K562 (cell line): ENCODE measurements at regions not wholly inside any gene's neighbourhood (a gene's known extent, or its start where the extent isn't known, plus 50 kb on each side); places are given as distances from the start of the nearest gene placed in this dataset.

Experiments used
- ATAC-seq: fragments of 200-7000 bp; cut with Tn5 transposase; 3 replicates; pipeline ENCODE4 v1.9.1; 2020; ENCODE audit warnings: moderate library complexity
- BruUV-seq: library from RNA; stranded (reverse); fragments of 400-500 nt; replicated peaks from 2 replicates; lab custom pipeline; 2021; lab: Mats Ljungman, UMichigan
- CTCF ChIA-PET: fragments of 300-600 bp; formaldehyde crosslinking; extraction: SDS; loops from one replicate; lab custom pipeline; 2021; ENCODE audit warnings: low intra/inter-chr PET ratio; lab: Yijun Ruan, JAX
- POLR2A ChIA-PET: fragments of 300-600, 350-650 bp; sonication (Branson Sonifier 250); formaldehyde crosslinking; extraction: SDS; loops from one replicate; lab custom pipeline; 2021; ENCODE audit warnings: antibody characterized with exemption, inconsistent platforms; lab: Yijun Ruan, JAX
- DNase-seq, 4 experiments: peaks; one replicate each; pipeline versions ENCODE4 v3.0.0 to v3.0.0-alpha.2; 2011 to 2018; ENCODE audit warnings: low spot score in 3 of 4, mixed read lengths in 3 of 4; ENCODE audit errors: extremely low read depth in 1 of 4
- FAIRE-seq: peaks from 2 replicates; lab custom pipeline; 2011; peaks lifted over from hg19 to GRCh38; lab: Jason Lieb, UNC
- H2AFZ ChIP-seq: 2 replicates; pipeline ENCODE4 v1.6.0; 2011; ENCODE audit warnings: low read depth, low read length, control low read depth, inconsistent platforms
- H3K27ac ChIP-seq: fragments of 200-600 bp; 3 replicates; pipeline ENCODE4 v1.8.0; 2011; ENCODE audit warnings: low read depth, mild to moderate bottlenecking, control low read depth, inconsistent platforms, low read length, moderate library complexity, mixed read lengths; ENCODE audit errors: extremely low read depth
- H3K27me3 ChIP-seq, 2 experiments: fragments of 300-600 bp in 1 of 2; 2 replicates in 1 of 2; 3 replicates in 1 of 2; pipeline versions ENCODE4 v1.6.0 to v1.8.0; 2011; ENCODE audit warnings: inconsistent platforms in 2 of 2, low read length in 2 of 2, mild to moderate bottlenecking in 1 of 2, mixed read lengths in 1 of 2, moderate library complexity in 1 of 2; ENCODE audit not compliant: control insufficient read depth in 2 of 2, insufficient read depth in 2 of 2
- H3K36me3 ChIP-seq: fragments of 300-600 bp; 3 replicates; pipeline ENCODE4 v1.8.0; 2011; ENCODE audit warnings: mild to moderate bottlenecking, low read length, inconsistent platforms; ENCODE audit not compliant: control insufficient read depth, insufficient read depth
- H3K4me1 ChIP-seq, 2 experiments: fragments of 200-600 bp in 1 of 2; replicated peaks in 1 of 2; 2 replicates in 1 of 2; 3 replicates in 1 of 2; pipeline versions ENCODE4 v1.5.1 to v1.8.0; 2011; ENCODE audit warnings: inconsistent platforms in 2 of 2, low read length in 2 of 2, mild to moderate bottlenecking in 1 of 2, mixed read lengths in 1 of 2, moderate library complexity in 1 of 2; ENCODE audit not compliant: control insufficient read depth in 2 of 2, insufficient read depth in 2 of 2
- H3K4me2 ChIP-seq: 2 replicates; pipeline ENCODE4 v1.6.1; 2011; ENCODE audit warnings: low read length, control low read depth, inconsistent platforms, mixed read lengths; ENCODE audit not compliant: insufficient read depth
- H3K4me3 ChIP-seq: fragments of 200-600 bp; sonication (generic), shearing (Covaris generic); 2 replicates; pipeline ENCODE4 v1.5.1; 2016; ENCODE audit warnings: control low read depth, inconsistent platforms
- H3K79me2 ChIP-seq: fragments of 200-600 bp; 3 replicates; pipeline ENCODE4 v1.8.0; 2011; ENCODE audit warnings: low read length, inconsistent platforms; ENCODE audit not compliant: control insufficient read depth, insufficient read depth
- H3K9ac ChIP-seq, 2 experiments: 2 replicates each; pipeline versions ENCODE4 v1.6.0 to v1.6.1; 2011; ENCODE audit warnings: low read depth in 2 of 2, low read length in 2 of 2, control low read depth in 1 of 2, inconsistent platforms in 1 of 2, mild to moderate bottlenecking in 1 of 2, mixed read lengths in 1 of 2; ENCODE audit not compliant: insufficient read depth in 1 of 2
- H3K9me1 ChIP-seq: one replicate; pipeline ENCODE4 v1.6.0; 2011; ENCODE audit warnings: inconsistent platforms, mild to moderate bottlenecking, low read length, moderate library complexity; ENCODE audit not compliant: control insufficient read depth, insufficient read depth
- H3K9me3 ChIP-seq: replicated peaks from 2 replicates; pipeline ENCODE4 v1.5.1; 2011; ENCODE audit warnings: low read depth, low read length, inconsistent platforms; ENCODE audit not compliant: control insufficient read depth, insufficient read depth
- H4K20me1 ChIP-seq: replicated peaks from 2 replicates; pipeline ENCODE4 v1.6.1; 2011; ENCODE audit warnings: low read length, inconsistent platforms, mixed read lengths; ENCODE audit not compliant: control insufficient read depth, insufficient read depth
- HOXB6 ChIP-seq: fragments of 250-450 bp; sonication (Bioruptor Pico); IDR thresholded peaks from 2 replicates; pipeline ENCODE4 v1.5.1; 2022; ENCODE audit warnings: mild to moderate bottlenecking, borderline replicate concordance
- L3MBTL2 ChIP-seq: fragments of 450-650 bp; IDR thresholded peaks from 2 replicates; pipeline ENCODE4 v1.6.1; 2016; ENCODE audit warnings: mild to moderate bottlenecking, moderate library complexity
- MEF2D ChIP-seq: conservative IDR thresholded peaks from 2 replicates; pipeline ENCODE4 v1.6.1; 2016; ENCODE audit warnings: low read depth, missing genetic modification characterization, missing compliant biosample characterization
- NFATC3 ChIP-seq: fragments of 450-650 bp; IDR thresholded peaks from 2 replicates; pipeline ENCODE4 v1.6.1; 2017; ENCODE audit warnings: mild to moderate bottlenecking
- POLR3A ChIP-seq: IDR thresholded peaks from 2 replicates; pipeline ENCODE4 v1.6.1; 2011; ENCODE audit warnings: borderline replicate concordance, mild to moderate bottlenecking, moderate library complexity; ENCODE audit not compliant: insufficient read length, insufficient read depth; ENCODE audit errors: extremely low read depth
- PRPF4 ChIP-seq: fragments of 200-400 bp; formaldehyde crosslinking; IDR thresholded peaks from one replicate; pipeline ENCODE4 v1.6.1; 2017; ENCODE audit warnings: low read length, low read depth, mild to moderate bottlenecking; ENCODE audit not compliant: insufficient read depth, poor library complexity, severe bottlenecking
- RBBP5 ChIP-seq: fragments of 200-600 bp; sonication (generic); IDR thresholded peaks from 2 replicates; pipeline ENCODE4 v1.6.1; 2012; ENCODE audit warnings: borderline replicate concordance, mild to moderate bottlenecking, low read length, control low read depth, inconsistent platforms; ENCODE audit not compliant: insufficient read depth, poor library complexity, severe bottlenecking
- SMAD2 ChIP-seq: fragments of 150-350 bp; IDR thresholded peaks from 2 replicates; pipeline ENCODE4 v1.6.1; 2014; ENCODE audit warnings: low read depth, mild to moderate bottlenecking, low read length
- SMC3 ChIP-seq: conservative IDR thresholded peaks from 2 replicates; pipeline ENCODE4 v1.6.1; 2011; ENCODE audit warnings: low read depth, low read length, improper control_type of control experiment; ENCODE audit not compliant: insufficient read depth
- SP1 ChIP-seq: sonication (generic); formaldehyde crosslinking; IDR thresholded peaks from 2 replicates; pipeline ENCODE4 v1.8.1; 2022; ENCODE audit warnings: mild to moderate bottlenecking, missing genetic modification reagents
- SREBF1 ChIP-seq: fragments of 150-350 bp; IDR thresholded peaks from 2 replicates; pipeline ENCODE4 v1.6.1; 2014; ENCODE audit warnings: antibody characterized with exemption, low read depth, low read length, borderline replicate concordance
- ZBTB7A ChIP-seq: IDR thresholded peaks from 2 replicates; pipeline ENCODE4 v1.6.1; 2011; ENCODE audit warnings: low read depth, mild to moderate bottlenecking, low read length, moderate library complexity, borderline replicate concordance; ENCODE audit not compliant: control insufficient read depth
- ZNF165 ChIP-seq: fragments of 250-450 bp; sonication (Bioruptor Pico); IDR thresholded peaks from 2 replicates; pipeline ENCODE4 v1.4.0; 2020; ENCODE audit warnings: borderline replicate concordance
- ZSCAN29 ChIP-seq: fragments of 450-650 bp; IDR thresholded peaks from 2 replicates; pipeline ENCODE4 v1.6.1; 2017
- WGBS: fragments of 100-300 bp; shearing (Covaris generic); methylation state at CpG from one replicate; pipeline ENCODE4 v1.1.6; 2016; ENCODE audit warnings: low coverage, mixed read lengths; ENCODE audit not compliant: insufficient coverage; ENCODE audit errors: missing lambda C conversion rate; 5-methylcytosine and 5-hydroxymethylcytosine counted together
- in situ Hi-C: fragments of 300-500 bp; cut with MboI; formaldehyde crosslinking; loops from 4 replicates; pipeline ENCODE4 v1.15.0; 2018; ENCODE audit warnings: inconsistent platforms, mixed read lengths
- intact Hi-C: fragments of 100-400 bp; cut with micrococcal nuclease; formaldehyde crosslinking; loops from 2 replicates; pipeline ENCODE4 v1.14.2; 2022
- TF ChIP-seq, protein P1 (sequence below): fragments of 450-650 bp; formaldehyde crosslinking; IDR thresholded peaks from 2 replicates; pipeline ENCODE4 v1.4.0; 2022; ENCODE audit warnings: missing genetic modification characterization

DNA sequence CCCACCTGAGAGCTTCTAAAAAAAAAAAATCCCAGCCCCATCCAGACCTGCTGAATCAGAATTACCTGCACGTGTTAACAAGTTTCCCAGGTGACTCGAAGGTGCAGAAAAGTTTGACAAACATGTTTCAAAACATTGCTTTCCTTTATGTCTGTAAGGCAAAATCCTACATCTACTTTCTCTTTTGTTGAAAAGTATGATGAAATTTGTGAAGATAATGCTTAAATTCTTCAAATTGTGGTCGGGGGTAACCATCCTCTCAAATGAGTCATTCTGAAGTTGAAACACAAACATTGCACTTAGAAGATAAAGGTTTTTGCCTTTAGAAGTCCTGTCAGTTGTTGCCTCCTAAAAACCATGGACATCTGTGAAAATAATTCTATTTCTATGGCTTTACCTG, 429.7 kb downstream of the EPHA7 start:
- CTCF ChIA-PET = no interaction called here
- Histone ChIP-seq H3K4me2 (no peak overlapping the region), H3K4me1 (no peaks in the 10 kb centered on the region), H3K27ac (no peak overlapping the region), H3K9me1 (no peaks in the 10 kb centered on the region), H3K4me3 (no peak overlapping the region), H3K79me2 (no peaks in the 10 kb centered on the region), H2AFZ (no peak overlapping the region), H4K20me1 (no peaks in the 10 kb centered on the region), H3K9me3 (no peaks in the 10 kb centered on the region), H3K36me3 (no peaks in the 10 kb centered on the region), H3K27me3 (no peaks in the 10 kb centered on the region), H3K9ac (no peak overlapping the region)
- DNase-seq (no peak), FAIRE-seq (no peak), ATAC-seq (no peak)
- in situ Hi-C loops = no loop called here
- POLR2A ChIA-PET = no interaction called here
- BruUV-seq = no TSS peak
- TF ChIP-seq MEF2D (tag) = no peak
- TF ChIP-seq ZNF165 = no peak
- no peak for TF ChIP-seq NFATC3
- no peak for TF ChIP-seq RBBP5
- no peak for TF ChIP-seq SREBF1
- TF ChIP-seq SMAD2 = no peak
- no peak for TF ChIP-seq L3MBTL2
- no peak for TF ChIP-seq SP1 (CRISPR knock-in tag)
- no peak for TF ChIP-seq HOXB6
- no peak for TF ChIP-seq SMC3
- TF ChIP-seq ZSCAN29 = no peak
- no peak for TF ChIP-seq ZBTB7A
- TF ChIP-seq, protein P1, sequence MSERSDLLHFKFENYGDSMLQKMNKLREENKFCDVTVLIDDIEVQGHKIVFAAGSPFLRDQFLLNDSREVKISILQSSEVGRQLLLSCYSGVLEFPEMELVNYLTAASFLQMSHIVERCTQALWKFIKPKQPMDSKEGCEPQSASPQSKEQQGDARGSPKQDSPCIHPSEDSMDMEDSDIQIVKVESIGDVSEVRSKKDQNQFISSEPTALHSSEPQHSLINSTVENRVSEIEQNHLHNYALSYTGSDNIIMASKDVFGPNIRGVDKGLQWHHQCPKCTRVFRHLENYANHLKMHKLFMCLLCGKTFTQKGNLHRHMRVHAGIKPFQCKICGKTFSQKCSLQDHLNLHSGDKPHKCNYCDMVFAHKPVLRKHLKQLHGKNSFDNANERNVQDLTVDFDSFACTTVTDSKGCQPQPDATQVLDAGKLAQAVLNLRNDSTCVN (CRISPR knock-in tag) = no peak
- TF ChIP-seq POLR3A = no peak
- TF ChIP-seq PRPF4 = no peak
- intact Hi-C loops = no loop called here
- 0% methylated on average over 3 of the region's 3 CpGs for WGBS
